ENCODE measurements at regions not wholly inside any gene's neighbourhood (a gene's known extent, or its start where the extent isn't known, plus 50 kb on each side); places are given as distances from the start of the nearest gene placed in this dataset.

GRCh38 chr4:126440297-126440696 lies 1125.5 kb downstream of the FAT4 start:
- no peak overlapping the region for H3K4me3 ChIP-seq (replicated peaks in 1 of 3; ENCODE audit: insufficient read depth in 1 of 3, low read depth in 1 of 3, low read length in 3 of 3)
- intact Hi-C loops (cut with micrococcal nuclease), result no loop called here
- DNase-seq (ENCODE audit: low read depth, low spot score) (no peak), FAIRE-seq (no peak)
- no TSS peak for BruUV-seq (replicated peaks)
- dilution Hi-C loops (cut with MboI; ENCODE audit: extremely low pct_ligation_motif_present, low sequenced_read_pairs), result no loop called here
- H3K27ac ChIP-seq (ENCODE audit: insufficient read depth, low read depth, low read length), result no peak overlapping the region
- H3K9me1 ChIP-seq (replicated peaks; ENCODE audit: control insufficient read depth, extremely low read depth, insufficient read depth, low read length), result no peaks in the 10 kb centered on the region
- no peak overlapping the region for H3K4me2 ChIP-seq (ENCODE audit: insufficient read depth, low read length)
- H3K9me3 ChIP-seq (replicated peaks; ENCODE audit: control insufficient read depth, insufficient read depth, low read length), result no peaks in the 10 kb centered on the region
- POLR2A ChIA-PET, result no interaction called here
- CTCF ChIA-PET, result no interaction called here
- no peaks in the 10 kb centered on the region for H3K4me1 ChIP-seq (ENCODE audit: control insufficient read depth, extremely low read depth, insufficient read depth, low read length)
- no peak overlapping the region for H3K9ac ChIP-seq (replicated peaks; ENCODE audit: extremely low read depth, insufficient read depth, low read length)
- no peaks in the 10 kb centered on the region for H3K27me3 ChIP-seq (ENCODE audit: control insufficient read depth in 2 of 2, insufficient read depth in 2 of 2, low read length in 2 of 2)
- no peak overlapping the region for H2AFZ ChIP-seq (ENCODE audit: low read depth, low read length)
- H4K20me1 ChIP-seq (replicated peaks; ENCODE audit: control insufficient read depth, extremely low read depth, insufficient read depth, low read length), result no peaks in the 10 kb centered on the region
- H3K79me2 ChIP-seq (ENCODE audit: control insufficient read depth, insufficient read depth, low read length), result no peaks in the 10 kb centered on the region
- no peaks in the 10 kb centered on the region for H3K36me3 ChIP-seq (ENCODE audit: control insufficient read depth in 2 of 2, extremely low read depth in 1 of 2, insufficient read depth in 2 of 2, low read length in 2 of 2)
- TF ChIP-seq POLR2A (IDR thresholded peaks at IDR 0.05; ENCODE audit: low read depth, low read length) (no peak), POLR2AphosphoS5 (IDR thresholded peaks at IDR 0.05; ENCODE audit: insufficient read depth, low read depth, low read length) (no peak), FOS (IDR thresholded peaks at IDR 0.05; ENCODE audit: borderline replicate concordance, insufficient read depth, low read length) (no peak), JUN (IDR thresholded peaks at IDR 0.05; ENCODE audit: borderline replicate concordance, insufficient read depth, insufficient read length, low read depth) (no peak), CTCF (IDR thresholded peaks at IDR 0.05; ENCODE audit: extremely low read depth in 1 of 2, insufficient read depth in 1 of 2, low read depth in 1 of 2, low read length in 2 of 2) (no peak), MYC (IDR thresholded peaks at IDR 0.05; ENCODE audit: low read depth, low read length) (no peak), EZH2 (IDR thresholded peaks at IDR 0.05; ENCODE audit: borderline replicate concordance, low read depth, low read length, severe bottlenecking) (no peak), GATA2 (IDR thresholded peaks at IDR 0.05; ENCODE audit: insufficient read depth, insufficient read length, low read depth, low read length) (no peak), MAX (IDR thresholded peaks at IDR 0.05; ENCODE audit: insufficient read depth, insufficient read length) (no peak)
